Adrenal gland (tissue), 5 donors: ENCODE measurements at regions not wholly inside any gene's neighbourhood (a gene's known extent, or its start where the extent isn't known, plus 50 kb on each side); places are given as distances from the start of the nearest gene placed in this dataset.

Source experiments
- POLR2A ChIP-seq, 2 donors: fragments of 450-650 bp; IDR thresholded peaks; one replicate each; pipeline ENCODE4 v1.6.1; 2017; ENCODE audit warnings: antibody characterized with exemption in 2 of 2, mild to moderate bottlenecking in 2 of 2, moderate library complexity in 1 of 2
- TF ChIP-seq, protein P1 (sequence below), 6 experiments: fragments of 450-650 bp in 4 of 6; fragments of 200-600 bp in 2 of 6; sonication (generic) in 1 of 6; IDR thresholded peaks; 1 replicate in 5 of 6; 2 replicates in 1 of 6; pipeline versions ENCODE4 v1.5.1 to v1.8.0; 2016 to 2021; ENCODE audit warnings: antibody characterized with exemption in 6 of 6, mild to moderate bottlenecking in 2 of 6, moderate library complexity in 1 of 6
- donor health status: DM: no; HTN: no; CAD: no.

DNA sequence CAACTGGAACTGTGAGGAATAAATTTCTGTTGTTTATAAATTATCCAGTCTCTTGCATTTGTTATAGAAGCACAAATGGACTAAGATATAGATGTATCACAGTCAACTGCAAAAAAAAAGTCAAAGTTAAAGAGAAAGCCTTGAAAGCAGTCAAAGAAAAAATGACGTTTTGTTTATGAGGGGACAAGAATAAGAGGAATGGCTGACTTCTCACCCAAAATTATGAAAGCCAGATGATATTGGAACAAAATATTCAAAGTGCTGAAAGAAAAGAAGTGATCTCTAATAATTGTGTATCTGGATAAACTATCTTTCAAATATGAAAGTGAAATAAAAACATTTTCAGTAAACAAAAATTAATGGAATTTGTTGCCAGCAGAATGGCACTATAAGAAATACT is 171.8 kb upstream of the IGF1R start:
- no peak for TF ChIP-seq POLR2A (IDR thresholded peaks at IDR 0.05)
- TF ChIP-seq, protein P1, sequence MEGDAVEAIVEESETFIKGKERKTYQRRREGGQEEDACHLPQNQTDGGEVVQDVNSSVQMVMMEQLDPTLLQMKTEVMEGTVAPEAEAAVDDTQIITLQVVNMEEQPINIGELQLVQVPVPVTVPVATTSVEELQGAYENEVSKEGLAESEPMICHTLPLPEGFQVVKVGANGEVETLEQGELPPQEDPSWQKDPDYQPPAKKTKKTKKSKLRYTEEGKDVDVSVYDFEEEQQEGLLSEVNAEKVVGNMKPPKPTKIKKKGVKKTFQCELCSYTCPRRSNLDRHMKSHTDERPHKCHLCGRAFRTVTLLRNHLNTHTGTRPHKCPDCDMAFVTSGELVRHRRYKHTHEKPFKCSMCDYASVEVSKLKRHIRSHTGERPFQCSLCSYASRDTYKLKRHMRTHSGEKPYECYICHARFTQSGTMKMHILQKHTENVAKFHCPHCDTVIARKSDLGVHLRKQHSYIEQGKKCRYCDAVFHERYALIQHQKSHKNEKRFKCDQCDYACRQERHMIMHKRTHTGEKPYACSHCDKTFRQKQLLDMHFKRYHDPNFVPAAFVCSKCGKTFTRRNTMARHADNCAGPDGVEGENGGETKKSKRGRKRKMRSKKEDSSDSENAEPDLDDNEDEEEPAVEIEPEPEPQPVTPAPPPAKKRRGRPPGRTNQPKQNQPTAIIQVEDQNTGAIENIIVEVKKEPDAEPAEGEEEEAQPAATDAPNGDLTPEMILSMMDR (IDR thresholded peaks at IDR 0.05): no peak
